HL-60/S4 (cell line): ENCODE measurements at regions not wholly inside any gene's neighbourhood (a gene's known extent, or its start where the extent isn't known, plus 50 kb on each side); places are given as distances from the start of the nearest gene placed in this dataset.
"Not testable (repeated sequence)": the region's sequence is repeated elsewhere in the genome, so short reads cannot be mapped to it uniquely, and the experiment has no call there.

ENCODE experiments used
- in situ Hi-C: fragments of 300-500 bp; cut with MboI; formaldehyde crosslinking; loops from 2 replicates; pipeline ENCODE4 v1.14.3; 2022; ENCODE audit warnings: low sequenced_read_pairs

GRCh38 chr12:19624491-19624890 is 185.2 kb downstream of the AEBP2 start:
- in situ Hi-C loops = no loop called here

- in situ Hi-C loops = not testable (repeated sequence)
Measured at GRCh38 chr12:19625551-19625950, 186.3 kb downstream of the AEBP2 start.

- in situ Hi-C loops = no loop called here
Measured at GRCh38 chr12:19627719-19628118, 188.4 kb downstream of the AEBP2 start.

GRCh38 chr12:19630536-19630935 is 191.2 kb downstream of the AEBP2 start:
- in situ Hi-C loops = no loop called here

- in situ Hi-C loops = no loop called here
Measured at GRCh38 chr12:19633194-19633593, 193.9 kb downstream of the AEBP2 start.

DNA sequence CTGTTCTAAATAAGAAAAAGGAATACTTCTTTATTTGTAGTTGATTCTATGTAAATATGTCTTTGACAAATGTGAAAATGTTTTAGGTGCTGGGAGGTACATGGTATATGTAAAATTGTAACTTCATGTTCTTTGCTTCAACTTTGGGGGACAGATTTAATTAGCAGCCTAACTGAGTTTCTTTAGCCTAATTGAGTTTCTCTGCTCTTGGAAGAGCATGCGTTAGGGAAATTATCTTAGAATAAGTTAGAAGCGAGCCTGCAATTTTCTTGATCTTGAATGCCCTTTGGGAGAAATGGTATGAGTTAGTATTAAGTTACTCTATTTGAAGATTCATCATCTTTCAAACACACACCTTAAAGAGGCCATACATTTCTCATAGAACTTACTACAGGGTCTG is 194.3 kb downstream of the AEBP2 start:
- in situ Hi-C loops = no loop called here

- in situ Hi-C loops = no loop called here
Measured at GRCh38 chr12:19639781-19640415, 200.6 kb downstream of the AEBP2 start.

GRCh38 chr12:19641235-19642080 is 202.2 kb downstream of the AEBP2 start:
- in situ Hi-C loops = no loop called here

DNA sequence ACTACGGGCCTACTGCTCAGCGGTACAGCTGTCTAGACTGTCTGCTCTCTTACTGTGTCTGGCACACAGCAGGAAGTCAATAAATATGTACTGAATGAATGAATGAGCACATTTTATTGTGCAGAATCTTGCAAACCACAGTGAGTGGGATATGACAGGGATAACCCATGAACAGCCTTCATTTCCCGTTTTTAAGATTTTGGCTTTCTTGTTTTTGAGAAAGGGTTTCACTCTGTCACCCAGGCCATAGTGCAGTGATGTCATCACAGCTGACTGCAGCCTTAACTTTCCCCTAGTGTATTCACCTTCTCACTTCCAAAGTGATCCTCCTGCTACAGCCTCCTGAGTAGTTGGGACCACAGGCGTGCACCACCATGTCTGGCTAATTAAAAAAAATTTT is 203.1 kb downstream of the AEBP2 start:
- in situ Hi-C loops = no loop called here

- in situ Hi-C loops = no loop called here
Measured at GRCh38 chr12:19643635-19644034, 204.3 kb downstream of the AEBP2 start.

GRCh38 chr12:19644571-19644970 is 205.3 kb downstream of the AEBP2 start:
- in situ Hi-C loops = no loop called here

DNA sequence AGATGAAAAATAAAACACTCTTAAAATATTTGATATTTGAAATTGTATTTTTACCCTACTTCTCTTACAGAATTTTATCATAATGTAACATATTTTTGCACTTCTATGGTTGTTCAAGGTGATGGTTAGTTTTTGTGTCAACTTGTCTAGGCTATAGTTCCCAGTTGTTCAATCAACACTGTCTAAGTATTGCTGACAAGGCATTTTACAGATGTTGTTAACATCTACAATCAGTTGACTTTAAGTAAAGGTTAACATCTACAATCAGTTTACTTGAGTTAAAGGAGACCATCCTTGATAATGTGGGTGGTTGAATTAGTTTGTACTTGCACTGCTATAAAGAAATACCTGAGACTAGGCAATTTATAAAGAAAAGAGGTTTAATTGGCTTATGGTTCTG is 206.5 kb downstream of the AEBP2 start:
- in situ Hi-C loops = no loop called here

GRCh38 chr12:19646599-19646998 is 207.3 kb downstream of the AEBP2 start:
- in situ Hi-C loops = no loop called here

DNA sequence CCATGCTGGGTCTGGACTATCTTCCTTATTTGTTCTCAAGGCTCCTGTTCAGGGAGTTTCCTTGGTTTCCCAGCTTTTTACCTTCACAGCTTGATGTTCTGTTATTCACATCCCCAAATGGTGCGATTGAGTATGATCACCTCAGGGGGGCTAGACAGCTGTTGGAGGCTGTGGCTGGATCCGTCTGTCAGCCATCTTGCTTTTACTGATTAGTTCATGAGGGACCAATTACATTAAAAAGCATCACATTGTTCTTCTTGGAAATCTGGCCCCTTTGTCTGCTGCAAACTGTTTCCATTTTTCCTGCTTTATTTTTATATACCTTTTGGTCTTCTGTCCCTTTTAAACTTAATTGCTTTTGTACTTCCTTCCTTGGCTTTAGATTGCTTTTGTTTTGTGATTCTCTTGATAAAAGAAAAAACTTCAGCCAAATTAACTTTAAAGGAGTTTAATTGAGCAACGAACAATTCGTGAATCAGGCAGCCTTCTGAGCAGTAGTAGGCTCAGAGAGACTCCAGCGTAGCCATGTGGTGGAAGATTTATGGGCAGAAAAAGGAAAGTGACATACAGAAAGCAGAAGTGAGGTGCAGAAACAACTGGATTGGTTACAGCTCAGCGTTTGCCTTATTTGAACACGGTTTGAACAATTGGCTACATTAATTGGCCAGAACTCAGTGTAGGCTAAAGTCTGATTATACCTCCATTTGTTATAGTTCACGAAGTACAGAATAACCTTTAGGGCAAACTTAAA is 208.7 kb downstream of the AEBP2 start:
- in situ Hi-C loops = no loop called here

- in situ Hi-C loops = no loop called here
Measured at GRCh38 chr12:19648591-19648990, 209.3 kb downstream of the AEBP2 start.

GRCh38 chr12:19652386-19652785 is 213.1 kb downstream of the AEBP2 start:
- in situ Hi-C loops = no loop called here

GRCh38 chr12:19654650-19655376 is 215.5 kb downstream of the AEBP2 start:
- in situ Hi-C loops = no loop called here

GRCh38 chr12:19657118-19657731 is 217.9 kb downstream of the AEBP2 start:
- in situ Hi-C loops = no loop called here

DNA sequence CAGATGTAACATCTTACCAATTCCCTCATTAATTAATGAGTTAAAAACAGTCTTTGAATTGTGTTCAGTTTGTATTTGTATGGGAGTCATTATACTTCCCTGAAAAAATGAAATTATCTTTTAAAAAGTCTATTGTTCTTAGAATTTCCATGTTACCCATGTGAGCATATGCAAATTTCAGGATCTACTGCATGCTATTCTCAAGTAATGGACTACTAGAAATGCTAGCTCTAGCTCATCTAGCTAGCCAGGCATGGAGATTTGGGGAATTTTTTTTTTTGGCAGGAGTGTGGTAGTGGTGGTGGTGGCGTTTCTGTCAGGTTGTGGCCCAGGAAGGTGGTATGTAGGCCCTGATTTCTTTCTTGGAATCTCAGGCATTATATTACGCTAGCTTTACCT is 218.4 kb downstream of the AEBP2 start:
- in situ Hi-C loops = no loop called here

DNA sequence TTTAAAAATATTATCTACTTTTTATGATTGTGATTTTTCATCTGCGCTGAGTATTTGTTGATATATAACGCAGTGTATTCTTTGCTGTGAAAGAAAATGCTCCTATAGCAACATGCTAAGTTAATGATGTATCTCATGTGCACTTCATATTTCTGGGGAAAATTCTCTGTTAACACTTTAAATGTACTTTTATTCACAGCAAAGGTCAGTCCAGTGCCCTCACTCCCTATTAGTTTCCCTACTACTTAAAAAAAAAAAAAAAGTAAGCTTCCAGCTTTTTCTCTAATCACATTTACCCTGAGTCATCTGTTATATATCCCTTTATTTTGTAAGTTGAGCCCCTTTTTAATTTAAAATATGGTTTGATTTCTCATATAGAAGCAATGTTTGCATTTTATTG is 219.8 kb downstream of the AEBP2 start:
- in situ Hi-C loops = no loop called here

GRCh38 chr12:19659501-19659900 is 220.2 kb downstream of the AEBP2 start:
- in situ Hi-C loops = no loop called here
